Smooth muscle cell (in vitro differentiated cells): ENCODE measurements at regions not wholly inside any gene's neighbourhood (a gene's known extent, or its start where the extent isn't known, plus 50 kb on each side); places are given as distances from the start of the nearest gene placed in this dataset.
A peak's percentile ranks its signal among the peaks of the same experiment; 100 is the strongest.

ENCODE experiments used
- DNase-seq: peaks from one replicate; lab custom pipeline; 2025; ENCODE audit not compliant: unreplicated experiment; lab: John Stamatoyannopoulos, UW
- H2AFZ ChIP-seq: fragments of 200-600 bp; sonication (generic); 2 replicates; pipeline ENCODE4 v1.6.0; 2016; ENCODE audit warnings: antibody characterized with exemption, low read depth, mild to moderate bottlenecking
- H3F3A ChIP-seq: fragments of 200-600 bp; sonication (generic); 2 replicates; pipeline ENCODE4 v1.6.0; 2017; ENCODE audit warnings: antibody characterized with exemption, low read depth
- H3K27ac ChIP-seq: fragments of 200-600 bp; sonication (generic); 2 replicates; pipeline ENCODE4 v1.5.1; 2016; ENCODE audit warnings: low read depth, mild to moderate bottlenecking
- H3K27me3 ChIP-seq: fragments of 200-600 bp; sonication (generic); 2 replicates; pipeline ENCODE4 v1.6.1; 2016; ENCODE audit warnings: low read depth, mild to moderate bottlenecking
- H3K36me3 ChIP-seq: fragments of 200-600 bp; sonication (generic); 2 replicates; pipeline ENCODE4 v1.5.1; 2016; ENCODE audit warnings: low read depth
- H3K4me1 ChIP-seq: fragments of 200-600 bp; sonication (generic); 2 replicates; pipeline ENCODE4 v1.5.1; 2016; ENCODE audit warnings: low read depth
- H3K4me2 ChIP-seq: fragments of 200-600 bp; sonication (generic); 2 replicates; pipeline ENCODE4 v1.6.0; 2016; ENCODE audit warnings: mild to moderate bottlenecking
- H3K4me3 ChIP-seq: fragments of 200-600 bp; sonication (generic); 2 replicates; pipeline ENCODE4 v1.5.1; 2016; ENCODE audit warnings: mild to moderate bottlenecking
- H3K79me2 ChIP-seq: fragments of 200-600 bp; sonication (generic); 2 replicates; pipeline ENCODE4 v1.6.0; 2016; ENCODE audit warnings: low read depth, mild to moderate bottlenecking
- H3K9ac ChIP-seq: fragments of 200-600 bp; sonication (generic); 2 replicates; pipeline ENCODE4 v1.6.0; 2016; ENCODE audit warnings: low read depth
- H3K9me3 ChIP-seq: fragments of 200-600 bp; sonication (generic); replicated peaks from 2 replicates; pipeline ENCODE4 v1.5.1; 2016; ENCODE audit warnings: low read depth
- H4K20me1 ChIP-seq: fragments of 200-600 bp; sonication (generic); 2 replicates; pipeline ENCODE4 v1.6.0; 2016; ENCODE audit warnings: low read depth
- CTCF ChIP-seq: fragments of 200-600 bp; sonication (generic); IDR thresholded peaks from 2 replicates; pipeline ENCODE4 v1.5.1; 2017; ENCODE audit warnings: borderline replicate concordance, mild to moderate bottlenecking, antibody characterized with exemption; ENCODE audit not compliant: insufficient read depth, poor library complexity, severe bottlenecking
- WGBS: methylation state at CpG from one replicate; pipeline ENCODE4 v1.1.7; 2016; ENCODE audit warnings: low lambda C conversion rate; 5-methylcytosine and 5-hydroxymethylcytosine counted together

- no peak overlapping the region for H2AFZ ChIP-seq
- no peak overlapping the region for H3K4me2 ChIP-seq
- no peaks in the 10 kb centered on the region for H3F3A ChIP-seq
- no peak overlapping the region for H3K4me3 ChIP-seq
- 85% methylated on average over 1 of the region's 1 CpG for WGBS
- no peak overlapping the region for H3K27ac ChIP-seq
- H3K36me3 ChIP-seq: no peaks in the 10 kb centered on the region
- no peaks in the 10 kb centered on the region for H3K79me2 ChIP-seq
- H3K4me1 ChIP-seq: peaks cover 6% of the 10 kb centered on the region
- no peak for TF ChIP-seq CTCF
- no peak for DNase-seq
- no peak overlapping the region for H3K9ac ChIP-seq
- no peaks in the 10 kb centered on the region for H4K20me1 ChIP-seq
- no peaks in the 10 kb centered on the region for H3K9me3 ChIP-seq
- peaks cover 7% of the 10 kb centered on the region for H3K27me3 ChIP-seq
Observed at GRCh38 chr11:116376054-116376453, 396.7 kb downstream of the BUD13 start.

GRCh38 chr11:116375221-116375620 is 397.6 kb downstream of the BUD13 start:
- no peaks in the 10 kb centered on the region for H4K20me1 ChIP-seq
- TF ChIP-seq CTCF: peak; percentile 3
- WGBS: 91% methylated on average over 1 of the region's 1 CpG

GRCh38 chr11:116374085-116374484 is 398.7 kb downstream of the BUD13 start:
- no peak for DNase-seq
- no peak for TF ChIP-seq CTCF
- Histone ChIP-seq H3K27me3 (peaks cover 7% of the 10 kb centered on the region), H3K4me1 (peaks cover 6% of the 10 kb centered on the region), H4K20me1 (no peaks in the 10 kb centered on the region), H2AFZ (no peak overlapping the region), H3K9ac (no peak overlapping the region), H3K36me3 (no peaks in the 10 kb centered on the region), H3K79me2 (no peaks in the 10 kb centered on the region), H3F3A (no peaks in the 10 kb centered on the region), H3K4me2 (no peak overlapping the region), H3K4me3 (no peak overlapping the region), H3K27ac (no peak overlapping the region), H3K9me3 (no peaks in the 10 kb centered on the region)
- WGBS: 100% methylated on average over 1 of the region's 1 CpG

More at GRCh38 chr11:116375221-116375620, 397.6 kb downstream of the BUD13 start:
- peaks cover 7% of the 10 kb centered on the region for H3K27me3 ChIP-seq
- no peak overlapping the region for H3K27ac ChIP-seq
- no peaks in the 10 kb centered on the region for H3K79me2 ChIP-seq
- H3K4me2 ChIP-seq: no peak overlapping the region
- no peak overlapping the region for H3K4me3 ChIP-seq
- H3K9me3 ChIP-seq: no peaks in the 10 kb centered on the region
- H3K9ac ChIP-seq: no peak overlapping the region
- no peaks in the 10 kb centered on the region for H3F3A ChIP-seq
- no peak for DNase-seq
- no peak overlapping the region for H2AFZ ChIP-seq
- H3K4me1 ChIP-seq: peaks cover 6% of the 10 kb centered on the region
- no peaks in the 10 kb centered on the region for H3K36me3 ChIP-seq

GRCh38 chr11:116373104-116373944 is 399.5 kb downstream of the BUD13 start:
- no peaks in the 10 kb centered on the region for H3K9me3 ChIP-seq
- H3F3A ChIP-seq: no peaks in the 10 kb centered on the region
- H3K27me3 ChIP-seq: peaks cover 7% of the 10 kb centered on the region
- no peak for DNase-seq
- H3K27ac ChIP-seq: no peak overlapping the region
- no peak overlapping the region for H2AFZ ChIP-seq
- H3K4me1 ChIP-seq: peaks cover 6% of the 10 kb centered on the region
- no peaks in the 10 kb centered on the region for H3K36me3 ChIP-seq
- TF ChIP-seq CTCF: no peak
- no peak overlapping the region for H3K9ac ChIP-seq
- no peak overlapping the region for H3K4me2 ChIP-seq
- H3K4me3 ChIP-seq: no peak overlapping the region
- no peaks in the 10 kb centered on the region for H4K20me1 ChIP-seq
- H3K79me2 ChIP-seq: no peaks in the 10 kb centered on the region
- WGBS: 90% methylated on average over 9 of the region's 10 CpGs
